A673 (cell line): ENCODE measurements at regions not wholly inside any gene's neighbourhood (a gene's known extent, or its start where the extent isn't known, plus 50 kb on each side); places are given as distances from the start of the nearest gene placed in this dataset.

Source experiments
- EZH2 ChIP-seq: fragments of 200-600 bp; sonication (generic); IDR thresholded peaks from 2 replicates; pipeline ENCODE4 v1.6.1; 2017; ENCODE audit warnings: borderline replicate concordance, low read depth, mild to moderate bottlenecking, mixed read lengths, antibody characterized with exemption, low read length; ENCODE audit not compliant: poor library complexity, severe bottlenecking
- TF ChIP-seq, protein P1 (sequence below): fragments of 300-800, 200-600 bp; sonication (generic); conservative IDR thresholded peaks from 2 replicates; pipeline ENCODE4 v1.5.1; 2017; ENCODE audit warnings: low read depth, mild to moderate bottlenecking, antibody characterized with exemption, low read length, moderate library complexity, mixed read lengths

DNA sequence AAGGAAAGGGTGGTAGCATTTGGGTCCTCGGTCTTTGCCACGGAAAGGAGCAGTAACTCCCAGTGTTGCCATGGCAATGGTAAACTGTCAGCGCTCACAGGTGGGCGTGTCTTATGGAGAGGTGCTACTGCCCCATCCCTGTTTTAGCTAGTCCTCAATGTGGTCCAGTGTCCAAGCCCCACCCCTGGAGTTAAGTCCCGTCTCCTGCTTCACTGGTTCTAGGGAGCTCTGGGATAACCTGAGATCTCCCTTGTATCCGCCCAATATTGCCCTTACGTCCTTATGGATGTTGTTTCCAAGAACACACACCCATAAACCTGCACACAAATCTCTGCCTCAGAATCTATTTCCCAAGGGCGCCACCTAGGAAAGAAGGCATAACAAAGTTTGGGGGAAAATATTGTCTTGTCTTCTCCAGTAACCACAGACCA is 64.2 kb downstream of the SPRING1 start:
- TF ChIP-seq, protein P1, sequence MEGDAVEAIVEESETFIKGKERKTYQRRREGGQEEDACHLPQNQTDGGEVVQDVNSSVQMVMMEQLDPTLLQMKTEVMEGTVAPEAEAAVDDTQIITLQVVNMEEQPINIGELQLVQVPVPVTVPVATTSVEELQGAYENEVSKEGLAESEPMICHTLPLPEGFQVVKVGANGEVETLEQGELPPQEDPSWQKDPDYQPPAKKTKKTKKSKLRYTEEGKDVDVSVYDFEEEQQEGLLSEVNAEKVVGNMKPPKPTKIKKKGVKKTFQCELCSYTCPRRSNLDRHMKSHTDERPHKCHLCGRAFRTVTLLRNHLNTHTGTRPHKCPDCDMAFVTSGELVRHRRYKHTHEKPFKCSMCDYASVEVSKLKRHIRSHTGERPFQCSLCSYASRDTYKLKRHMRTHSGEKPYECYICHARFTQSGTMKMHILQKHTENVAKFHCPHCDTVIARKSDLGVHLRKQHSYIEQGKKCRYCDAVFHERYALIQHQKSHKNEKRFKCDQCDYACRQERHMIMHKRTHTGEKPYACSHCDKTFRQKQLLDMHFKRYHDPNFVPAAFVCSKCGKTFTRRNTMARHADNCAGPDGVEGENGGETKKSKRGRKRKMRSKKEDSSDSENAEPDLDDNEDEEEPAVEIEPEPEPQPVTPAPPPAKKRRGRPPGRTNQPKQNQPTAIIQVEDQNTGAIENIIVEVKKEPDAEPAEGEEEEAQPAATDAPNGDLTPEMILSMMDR, result peak; percentile 51
- no peak for TF ChIP-seq EZH2
